AG09319 (cell line): ENCODE measurements at regions not wholly inside any gene's neighbourhood (a gene's known extent, or its start where the extent isn't known, plus 50 kb on each side); places are given as distances from the start of the nearest gene placed in this dataset.

ENCODE experiments used
- DNase-seq: peaks from one replicate; pipeline ENCODE4 v3.0.0-alpha.2; 2010; ENCODE audit warnings: low read depth; ENCODE audit errors: extremely low read depth
- TF ChIP-seq, protein P1 (sequence below): IDR thresholded peaks from 2 replicates; pipeline ENCODE4 v1.5.1; 2011; ENCODE audit warnings: low read depth, mild to moderate bottlenecking, inconsistent platforms, low read length, moderate library complexity

DNA sequence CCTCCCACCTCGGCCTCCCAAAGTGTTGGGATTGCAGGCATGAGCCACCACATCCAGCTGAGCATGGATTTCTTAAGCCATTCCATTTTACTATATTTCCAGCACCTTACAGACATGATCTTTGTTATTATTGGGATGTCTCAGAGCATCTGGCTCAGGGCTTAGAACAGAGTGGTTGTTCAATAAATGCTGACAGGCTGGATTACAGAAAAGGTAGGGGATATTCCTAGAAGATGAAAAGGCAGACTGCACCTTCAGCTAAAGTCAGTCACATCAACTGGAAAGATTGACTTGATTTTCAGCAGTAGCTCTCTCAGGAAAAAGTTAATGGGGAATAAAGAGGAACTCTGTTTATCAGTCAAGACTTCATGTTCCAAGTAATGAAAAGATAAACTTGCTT lies 360.3 kb upstream of the ERCC4 start:
- DNase-seq = no peak
- TF ChIP-seq, protein P1, sequence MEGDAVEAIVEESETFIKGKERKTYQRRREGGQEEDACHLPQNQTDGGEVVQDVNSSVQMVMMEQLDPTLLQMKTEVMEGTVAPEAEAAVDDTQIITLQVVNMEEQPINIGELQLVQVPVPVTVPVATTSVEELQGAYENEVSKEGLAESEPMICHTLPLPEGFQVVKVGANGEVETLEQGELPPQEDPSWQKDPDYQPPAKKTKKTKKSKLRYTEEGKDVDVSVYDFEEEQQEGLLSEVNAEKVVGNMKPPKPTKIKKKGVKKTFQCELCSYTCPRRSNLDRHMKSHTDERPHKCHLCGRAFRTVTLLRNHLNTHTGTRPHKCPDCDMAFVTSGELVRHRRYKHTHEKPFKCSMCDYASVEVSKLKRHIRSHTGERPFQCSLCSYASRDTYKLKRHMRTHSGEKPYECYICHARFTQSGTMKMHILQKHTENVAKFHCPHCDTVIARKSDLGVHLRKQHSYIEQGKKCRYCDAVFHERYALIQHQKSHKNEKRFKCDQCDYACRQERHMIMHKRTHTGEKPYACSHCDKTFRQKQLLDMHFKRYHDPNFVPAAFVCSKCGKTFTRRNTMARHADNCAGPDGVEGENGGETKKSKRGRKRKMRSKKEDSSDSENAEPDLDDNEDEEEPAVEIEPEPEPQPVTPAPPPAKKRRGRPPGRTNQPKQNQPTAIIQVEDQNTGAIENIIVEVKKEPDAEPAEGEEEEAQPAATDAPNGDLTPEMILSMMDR = no peak

DNA sequence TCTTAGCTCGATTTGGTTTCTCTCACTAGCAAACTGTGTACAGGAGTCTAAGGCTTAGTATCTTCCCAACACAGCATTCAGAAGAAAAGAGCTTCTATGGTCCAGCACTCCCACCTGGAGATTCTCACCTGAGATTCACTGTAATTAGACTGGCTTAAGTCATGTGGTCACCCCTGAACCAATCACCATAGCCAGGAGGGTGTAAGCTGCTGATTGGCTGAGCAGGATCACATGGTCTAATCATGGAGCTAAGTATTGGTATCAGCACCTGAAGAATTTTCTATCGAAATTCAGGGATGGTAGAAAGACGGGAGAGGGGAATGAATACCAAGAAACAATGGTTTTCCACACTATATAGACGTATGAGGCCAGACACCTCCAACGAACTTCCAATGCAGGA lies 359.8 kb upstream of the ERCC4 start:
- no peak for DNase-seq
- TF ChIP-seq, protein P1 = no peak

DNA sequence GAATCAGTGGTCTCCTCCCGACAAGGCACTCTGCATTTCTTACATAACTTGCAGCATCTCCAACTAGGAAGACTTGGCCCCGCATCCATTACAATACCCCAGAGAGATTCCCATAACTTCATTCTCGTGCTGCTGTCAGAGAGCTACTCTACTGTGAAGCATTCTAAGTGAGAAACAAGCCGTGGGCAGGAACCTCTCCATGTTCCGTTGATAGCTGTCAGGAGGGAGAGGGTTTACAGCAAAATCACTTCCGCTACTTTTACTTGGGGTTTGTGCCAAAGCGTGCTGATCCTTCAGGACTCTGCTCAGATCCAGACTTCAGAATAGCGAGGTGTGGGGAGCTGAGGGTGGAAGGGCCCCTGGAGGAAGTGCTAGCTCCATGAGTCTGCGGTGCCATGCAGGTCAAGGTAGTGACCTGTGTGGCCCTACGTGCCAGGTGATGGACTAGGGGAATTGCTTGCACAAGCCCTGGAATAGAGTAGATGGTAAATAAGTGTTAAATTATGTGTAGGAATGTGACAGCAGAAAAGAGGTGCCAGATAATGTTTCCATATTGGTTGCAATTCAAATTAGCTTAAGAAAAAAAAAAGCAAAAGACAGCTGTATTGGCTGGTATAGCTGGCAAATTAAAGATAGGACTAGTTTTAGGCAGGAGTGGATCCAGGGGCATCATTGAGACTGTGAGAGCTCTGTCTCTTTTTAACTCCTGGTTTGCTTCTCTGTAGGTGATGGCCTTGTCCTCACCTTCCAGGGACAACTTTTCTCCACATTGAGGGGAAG lies 358.5 kb upstream of the ERCC4 start:
- DNase-seq = no peak
- TF ChIP-seq, protein P1 = no peak

DNA sequence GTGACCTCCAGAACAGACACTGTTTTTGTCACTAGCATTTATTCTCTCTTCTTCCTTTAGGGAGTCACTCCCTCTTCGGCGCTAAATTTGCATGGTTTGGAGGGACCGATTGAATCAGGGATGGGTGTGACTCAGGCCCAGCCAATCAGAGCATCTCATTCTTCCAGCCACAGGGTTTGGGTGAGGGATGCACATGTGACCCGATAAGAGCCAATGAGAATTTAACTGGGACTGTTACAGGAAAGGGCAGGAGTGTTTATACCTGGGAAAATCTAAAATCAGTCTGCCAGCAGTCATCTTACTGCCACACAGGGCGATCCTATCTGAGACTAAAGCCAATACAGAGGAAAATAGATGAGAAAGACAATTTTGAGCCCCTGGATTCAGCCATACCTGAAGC lies 351.2 kb upstream of the ERCC4 start:
- TF ChIP-seq, protein P1 = no peak
- no peak for DNase-seq

DNA sequence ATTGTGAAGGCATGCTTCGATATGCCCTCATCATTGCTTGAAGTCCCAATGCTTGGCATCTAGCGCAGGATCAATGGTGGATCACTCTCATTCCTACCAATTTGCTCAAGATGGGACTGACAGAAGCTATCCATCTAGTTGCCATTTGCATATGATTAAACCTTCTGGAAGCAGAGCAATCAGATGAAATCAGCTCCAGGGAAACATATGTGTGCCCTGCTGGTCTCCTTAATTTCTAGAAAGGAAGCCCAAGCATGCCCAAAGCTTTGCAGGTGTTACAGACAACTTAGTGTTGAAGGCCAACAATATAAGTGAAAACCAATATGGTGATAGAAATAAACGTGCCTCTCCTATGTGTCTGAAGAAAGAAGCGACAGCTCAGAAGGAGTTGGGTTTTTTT lies 350.0 kb upstream of the ERCC4 start:
- no peak for DNase-seq
- TF ChIP-seq, protein P1 = no peak

DNA sequence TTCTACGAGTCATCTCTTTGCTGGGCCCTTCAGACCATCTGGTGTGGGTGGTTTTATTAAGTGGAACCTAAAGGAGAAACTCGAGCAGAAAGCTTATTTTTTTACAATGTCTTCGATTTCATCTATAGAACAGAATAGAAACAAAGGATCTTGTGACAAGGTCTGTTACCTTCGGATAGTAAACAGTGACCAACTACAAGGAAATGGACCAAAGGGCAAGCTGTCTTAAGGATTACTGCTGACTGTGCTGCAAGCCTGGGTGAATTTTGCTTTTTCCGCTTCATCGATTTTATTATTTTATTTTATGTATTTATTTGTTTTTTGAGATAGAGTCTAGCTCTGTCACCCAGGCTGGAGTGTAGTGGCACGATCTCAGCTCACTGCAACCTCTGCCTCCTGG lies 348.9 kb upstream of the ERCC4 start:
- no peak for DNase-seq
- TF ChIP-seq, protein P1 = no peak

DNA sequence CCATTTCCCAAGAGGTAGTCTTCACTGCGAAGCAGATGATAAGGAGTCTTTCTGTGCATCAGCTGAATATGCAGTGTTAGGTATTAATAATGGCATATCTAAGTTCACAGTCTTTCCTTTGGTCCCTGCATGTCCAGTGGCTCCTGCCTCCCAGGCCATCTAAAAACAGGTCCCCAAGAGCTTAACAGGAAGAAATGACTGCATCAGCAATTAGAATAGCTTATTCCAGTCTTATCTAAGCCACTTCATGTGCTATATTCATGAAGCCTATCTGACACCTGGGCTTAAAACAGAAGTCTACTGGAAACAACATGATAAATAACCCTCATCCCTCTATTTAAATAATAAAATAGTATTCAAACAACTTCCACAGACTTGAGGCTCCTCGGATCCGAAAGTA lies 346.1 kb upstream of the ERCC4 start:
- no peak for DNase-seq
- TF ChIP-seq, protein P1 = no peak
